SK-N-SH treated with all-trans-retinoic acid at 6 μM for 48 hours (cell line): ENCODE measurements at regions not wholly inside any gene's neighbourhood (a gene's known extent, or its start where the extent isn't known, plus 50 kb on each side); places are given as distances from the start of the nearest gene placed in this dataset.

Experiments
- ARNTL ChIP-seq: fragments of 450-650 bp; formaldehyde crosslinking; IDR thresholded peaks from 2 replicates; pipeline ENCODE4 v1.5.0; 2020; ENCODE audit warnings: low read depth, mild to moderate bottlenecking, moderate library complexity, borderline replicate concordance
- PATZ1 ChIP-seq: fragments of 250-450 bp; sonication (Bioruptor Pico); IDR thresholded peaks from 2 replicates; pipeline ENCODE4 v1.8.0; 2020; ENCODE audit warnings: mild to moderate bottlenecking, moderate library complexity, borderline replicate concordance
- RARB ChIP-seq: fragments of 250-450 bp; sonication (Bioruptor Pico); IDR thresholded peaks from 2 replicates; pipeline ENCODE4 v1.8.0; 2021; ENCODE audit warnings: mild to moderate bottlenecking, moderate library complexity
- TCF4 ChIP-seq: fragments of 250-450 bp; sonication (Bioruptor Pico); IDR thresholded peaks from 2 replicates; pipeline ENCODE4 v1.8.0; 2021; ENCODE audit warnings: mild to moderate bottlenecking, moderate library complexity, borderline replicate concordance
- ZFP30 ChIP-seq: fragments of 450-650 bp; formaldehyde crosslinking; IDR thresholded peaks from 2 replicates; pipeline ENCODE4 v1.5.0; 2022; ENCODE audit warnings: mild to moderate bottlenecking, moderate library complexity

- no peak for TF ChIP-seq ZFP30
- no peak for TF ChIP-seq TCF4
- no peak for TF ChIP-seq RARB (CRISPR knock-in tag)
- TF ChIP-seq ARNTL: no peak
- no peak for TF ChIP-seq PATZ1 (CRISPR knock-in tag)
Measured at GRCh38 chr11:96760815-96761214, 371.0 kb downstream of the JRKL start.
